GM19438 (cell line): ENCODE measurements at regions not wholly inside any gene's neighbourhood (a gene's known extent, or its start where the extent isn't known, plus 50 kb on each side); places are given as distances from the start of the nearest gene placed in this dataset.

Source experiments
- ATAC-seq: cut with Tn5 transposase; IDR thresholded peaks from one replicate; pipeline ENCODE4 v1.9.1; 2021; ENCODE audit warnings: low read depth; ENCODE audit not compliant: unreplicated experiment

GRCh38 chr2:65530547-65531320 is 98.3 kb upstream of the SPRED2 start:
- no peak for ATAC-seq

- no peak for ATAC-seq
These were observed 97.0 kb upstream of the SPRED2 start for GRCh38 chr2:65529419-65529818.

- ATAC-seq = no peak
These were observed 95.8 kb upstream of the SPRED2 start for GRCh38 chr2:65528241-65528574.

- no peak for ATAC-seq
These were observed 95.2 kb upstream of the SPRED2 start for GRCh38 chr2:65527451-65528240.

- ATAC-seq = no peak
These were observed 93.3 kb upstream of the SPRED2 start for GRCh38 chr2:65525616-65526231.

GRCh38 chr2:65522922-65523321 is 90.5 kb upstream of the SPRED2 start:
- no peak for ATAC-seq

GRCh38 chr2:65518751-65519150 is 86.4 kb upstream of the SPRED2 start:
- ATAC-seq = no peak

GRCh38 chr2:65514555-65515195 is 82.3 kb upstream of the SPRED2 start:
- ATAC-seq = no peak

- no peak for ATAC-seq
These were observed 80.4 kb upstream of the SPRED2 start for GRCh38 chr2:65512783-65513182.

GRCh38 chr2:65511306-65511705 is 78.9 kb upstream of the SPRED2 start:
- no peak for ATAC-seq

- ATAC-seq = no peak
These were observed 75.8 kb upstream of the SPRED2 start for GRCh38 chr2:65508225-65508624.

- no peak for ATAC-seq
These were observed 75.0 kb upstream of the SPRED2 start for GRCh38 chr2:65507102-65508069.

GRCh38 chr2:65504814-65505697 is 72.7 kb upstream of the SPRED2 start:
- ATAC-seq = no peak

GRCh38 chr2:65504201-65504600 is 71.8 kb upstream of the SPRED2 start:
- ATAC-seq = no peak

- no peak for ATAC-seq
These were observed 71.3 kb upstream of the SPRED2 start for GRCh38 chr2:65503746-65504145.

GRCh38 chr2:65501836-65502235 is 69.4 kb upstream of the SPRED2 start:
- ATAC-seq = no peak

GRCh38 chr2:65501074-65501473 is 68.7 kb upstream of the SPRED2 start:
- no peak for ATAC-seq

GRCh38 chr2:65500310-65501040 is 68.1 kb upstream of the SPRED2 start:
- no peak for ATAC-seq
